ENCODE measurements at regions not wholly inside any gene's neighbourhood (a gene's known extent, or its start where the extent isn't known, plus 50 kb on each side); places are given as distances from the start of the nearest gene placed in this dataset.
A peak's percentile ranks its signal among the peaks of the same experiment; 100 is the strongest.

DNA sequence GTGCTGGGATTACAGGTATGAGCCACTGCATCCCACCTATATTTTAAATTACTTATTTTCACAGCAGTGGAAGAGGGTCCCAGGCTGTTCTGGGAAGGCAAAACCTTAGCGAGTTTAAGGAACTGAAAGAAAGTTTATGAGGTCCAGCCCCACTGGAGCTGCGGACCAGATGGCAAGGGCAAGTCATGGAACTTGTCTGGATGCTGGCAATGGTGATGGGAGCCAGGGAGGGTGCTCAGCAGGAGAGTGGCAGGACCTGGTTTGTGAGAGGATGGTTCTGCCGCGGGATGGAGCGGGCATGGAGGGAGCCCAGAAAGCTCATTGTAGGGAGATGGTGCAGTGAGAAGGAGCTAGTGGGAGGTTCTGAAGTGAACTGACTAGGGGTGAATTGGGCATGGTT, 50.6 kb upstream of the SLC45A1 start:
- TF ChIP-seq, protein P1, sequence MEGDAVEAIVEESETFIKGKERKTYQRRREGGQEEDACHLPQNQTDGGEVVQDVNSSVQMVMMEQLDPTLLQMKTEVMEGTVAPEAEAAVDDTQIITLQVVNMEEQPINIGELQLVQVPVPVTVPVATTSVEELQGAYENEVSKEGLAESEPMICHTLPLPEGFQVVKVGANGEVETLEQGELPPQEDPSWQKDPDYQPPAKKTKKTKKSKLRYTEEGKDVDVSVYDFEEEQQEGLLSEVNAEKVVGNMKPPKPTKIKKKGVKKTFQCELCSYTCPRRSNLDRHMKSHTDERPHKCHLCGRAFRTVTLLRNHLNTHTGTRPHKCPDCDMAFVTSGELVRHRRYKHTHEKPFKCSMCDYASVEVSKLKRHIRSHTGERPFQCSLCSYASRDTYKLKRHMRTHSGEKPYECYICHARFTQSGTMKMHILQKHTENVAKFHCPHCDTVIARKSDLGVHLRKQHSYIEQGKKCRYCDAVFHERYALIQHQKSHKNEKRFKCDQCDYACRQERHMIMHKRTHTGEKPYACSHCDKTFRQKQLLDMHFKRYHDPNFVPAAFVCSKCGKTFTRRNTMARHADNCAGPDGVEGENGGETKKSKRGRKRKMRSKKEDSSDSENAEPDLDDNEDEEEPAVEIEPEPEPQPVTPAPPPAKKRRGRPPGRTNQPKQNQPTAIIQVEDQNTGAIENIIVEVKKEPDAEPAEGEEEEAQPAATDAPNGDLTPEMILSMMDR (conservative IDR thresholded peaks at IDR 0.05; ENCODE audit: low read depth, low read length), result no peak
- DNase-seq (ENCODE audit: low read depth), result no peak
- H3K4me3 ChIP-seq (ENCODE audit: low read depth, low read length), result no peak overlapping the region

DNA sequence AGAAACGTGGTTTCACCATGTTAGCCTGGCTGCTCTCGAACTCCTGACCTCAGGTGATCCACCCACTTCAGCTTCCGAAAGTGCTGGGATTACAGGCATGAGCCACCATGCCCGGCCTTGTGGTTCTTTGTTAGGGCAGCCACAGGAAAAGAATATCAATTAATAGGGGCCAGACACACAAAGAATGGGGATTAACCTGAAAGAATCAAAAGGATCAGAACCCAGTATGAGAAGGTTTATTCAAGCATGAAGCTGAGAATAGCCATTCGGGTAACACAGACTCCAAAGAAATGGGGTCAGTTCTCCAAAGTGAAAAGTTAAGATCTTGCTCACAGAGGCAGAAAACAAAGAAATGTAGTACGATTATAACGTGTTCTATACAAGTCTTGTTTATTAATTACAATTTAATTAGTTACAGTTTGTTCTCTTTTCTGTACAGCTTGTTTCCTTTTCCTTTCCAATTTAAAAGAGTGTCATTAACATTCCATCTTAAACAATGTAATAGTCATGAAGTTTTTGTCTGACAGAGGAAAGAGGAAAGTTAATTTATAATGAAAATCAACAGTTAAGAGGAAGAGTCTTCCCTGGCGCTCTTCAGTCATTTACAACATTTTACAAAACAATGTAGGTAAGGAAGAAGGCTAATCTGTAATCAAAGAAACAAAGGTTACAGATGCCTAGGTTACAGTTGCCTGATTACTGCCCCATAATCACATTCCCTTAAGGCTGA, 51.3 kb upstream of the SLC45A1 start:
- TF ChIP-seq, protein P1 (conservative IDR thresholded peaks at IDR 0.05; ENCODE audit: low read depth, low read length), result no peak
- H3K4me3 ChIP-seq (ENCODE audit: low read depth, low read length), result no peak overlapping the region
- no peak for DNase-seq (ENCODE audit: low read depth)

DNA sequence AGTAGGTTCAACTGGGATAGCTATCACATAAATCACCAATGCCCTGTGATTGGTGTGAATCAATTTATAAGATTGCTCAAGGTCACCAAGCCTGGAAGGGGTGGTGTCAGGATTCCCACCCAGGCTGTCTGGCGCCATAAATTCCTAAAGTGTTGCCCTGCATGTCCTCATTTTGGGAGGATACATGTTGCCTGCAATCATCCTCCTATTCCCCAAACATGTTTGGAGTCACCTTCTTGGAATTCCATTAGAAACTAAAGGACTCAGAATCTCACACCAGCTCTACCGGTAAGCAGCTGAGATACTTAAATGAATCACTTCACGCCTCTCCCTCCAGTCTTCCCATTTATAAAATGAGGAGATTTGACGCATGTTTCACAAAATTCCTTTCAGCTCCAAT, 54.1 kb upstream of the SLC45A1 start:
- TF ChIP-seq, protein P1 (conservative IDR thresholded peaks at IDR 0.05; ENCODE audit: low read depth, low read length), result no peak
- no peak overlapping the region for H3K4me3 ChIP-seq (ENCODE audit: low read depth, low read length)
- no peak for DNase-seq (ENCODE audit: low read depth)

DNA sequence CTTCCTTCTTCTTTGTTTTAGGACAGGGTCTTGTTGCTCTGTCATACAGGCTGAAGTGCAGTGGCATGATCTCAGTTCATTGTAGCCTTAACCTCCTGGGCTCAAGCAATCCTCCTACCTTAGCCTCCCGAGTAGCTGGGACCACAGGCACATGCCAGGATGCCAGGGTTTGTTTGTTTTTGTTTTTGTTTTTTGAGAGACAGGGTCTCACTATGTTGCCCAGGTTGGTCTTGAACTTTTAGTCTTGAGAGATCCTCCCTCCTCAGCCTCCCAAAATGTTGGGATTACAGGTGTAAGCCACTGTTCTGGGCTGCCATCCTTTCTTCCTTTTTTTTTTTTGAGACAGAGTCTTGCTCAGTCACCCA, 56.5 kb upstream of the SLC45A1 start:
- TF ChIP-seq, protein P1 (conservative IDR thresholded peaks at IDR 0.05; ENCODE audit: low read depth, low read length), result no peak
- DNase-seq (ENCODE audit: low read depth), result no peak
- H3K4me3 ChIP-seq (ENCODE audit: low read depth, low read length), result no peak overlapping the region

DNA sequence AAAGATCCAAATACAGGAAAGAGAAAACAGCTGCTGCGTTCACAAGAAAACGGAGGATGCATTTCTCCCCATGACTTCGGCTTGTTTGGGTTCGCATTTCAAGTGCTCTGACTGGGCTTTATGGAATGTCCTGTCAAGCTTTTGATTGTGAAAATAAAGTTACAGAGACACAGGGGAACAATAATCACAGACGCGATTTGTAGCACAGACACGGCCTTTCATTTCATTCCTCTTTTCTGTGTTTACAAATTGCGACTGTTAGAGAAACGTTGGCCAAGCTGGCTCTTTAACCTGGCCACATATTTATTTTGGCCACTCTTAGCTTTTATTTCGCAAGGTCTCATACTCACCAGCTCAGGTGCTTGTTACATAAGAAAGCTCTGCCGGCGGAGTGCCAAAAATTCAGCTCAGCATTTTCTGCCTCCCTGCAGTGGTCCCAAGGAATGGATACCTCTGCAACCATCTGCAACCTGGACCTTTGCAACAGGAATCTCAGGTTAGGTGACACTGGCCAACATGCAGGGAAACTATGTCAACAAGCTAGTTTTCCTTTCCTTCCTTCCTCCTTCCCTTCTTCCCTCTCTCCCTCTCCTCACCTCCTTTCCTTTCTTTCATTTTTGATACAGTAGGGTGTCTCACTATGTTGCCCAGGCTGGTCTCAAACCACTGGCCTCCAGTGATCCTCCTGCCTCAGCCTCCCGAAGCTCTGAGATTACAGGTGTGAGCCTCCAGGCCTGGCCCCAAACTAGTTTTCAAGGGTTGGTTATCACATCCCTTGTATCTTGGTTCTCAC, 58.2 kb upstream of the SLC45A1 start:
- no peak overlapping the region for H3K4me3 ChIP-seq (ENCODE audit: low read depth, low read length)
- TF ChIP-seq, protein P1 (conservative IDR thresholded peaks at IDR 0.05; ENCODE audit: low read depth, low read length), result no peak
- DNase-seq (ENCODE audit: low read depth), result peak; percentile 91

DNA sequence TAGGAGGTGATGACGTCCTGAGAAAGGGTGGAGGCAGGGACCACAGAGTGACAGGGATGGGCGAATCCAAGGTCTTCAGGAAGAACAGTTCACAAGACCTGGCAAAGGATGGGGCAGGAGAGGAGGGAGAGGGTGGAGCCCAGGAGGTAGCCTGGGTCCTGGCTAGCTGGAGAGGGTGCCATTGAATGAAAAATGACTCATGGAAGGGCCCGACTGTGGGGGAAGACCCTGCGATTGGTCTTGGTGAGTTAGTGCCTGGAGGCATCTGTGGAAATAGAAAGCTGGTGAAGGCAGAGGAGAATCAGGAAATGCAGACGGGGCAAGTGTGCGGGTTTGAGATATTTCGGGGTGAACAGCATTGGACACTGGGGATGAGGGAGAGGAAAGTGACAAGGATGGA, 60.3 kb upstream of the SLC45A1 start:
- DNase-seq (ENCODE audit: low read depth), result no peak
- no peak overlapping the region for H3K4me3 ChIP-seq (ENCODE audit: low read depth, low read length)
- TF ChIP-seq, protein P1 (conservative IDR thresholded peaks at IDR 0.05; ENCODE audit: low read depth, low read length), result no peak
